Mesothelial cell of epicardium (in vitro differentiated cells): ENCODE measurements at regions not wholly inside any gene's neighbourhood (a gene's known extent, or its start where the extent isn't known, plus 50 kb on each side); places are given as distances from the start of the nearest gene placed in this dataset.

ENCODE experiments used
- DNase-seq, 2 experiments: peaks; one replicate each; pipeline ENCODE4 v3.0.0; 2021; ENCODE audit warnings: low spot score in 2 of 2; ENCODE audit not compliant: unreplicated experiment in 2 of 2
- H3K27ac Mint-ChIP-seq: 2 replicates; pipeline ENCODE4 v1.8.0; 2021; ENCODE audit warnings: mixed read lengths
- H3K27me3 Mint-ChIP-seq: 2 replicates; pipeline ENCODE4 v1.8.0; 2021; ENCODE audit warnings: low read depth, mixed read lengths
- H3K36me3 Mint-ChIP-seq: 2 replicates; pipeline ENCODE4 v1.8.0; 2021; ENCODE audit warnings: mixed read lengths
- H3K4me1 Mint-ChIP-seq: 2 replicates; pipeline ENCODE4 v1.8.0; 2021; ENCODE audit warnings: mixed read lengths
- H3K4me3 Mint-ChIP-seq: 2 replicates; pipeline ENCODE4 v1.8.0; 2021; ENCODE audit warnings: mild to moderate bottlenecking, moderate library complexity, mixed read lengths
- H3K9me3 Mint-ChIP-seq: 2 replicates; pipeline ENCODE4 v1.8.0; 2021; ENCODE audit warnings: mixed read lengths
- TF ChIP-seq, protein P1 (sequence below): fragments of 200-600 bp; sonication (generic); IDR thresholded peaks from one replicate; pipeline ENCODE4 v1.5.0; 2021; ENCODE audit warnings: antibody characterized with exemption; ENCODE audit not compliant: unreplicated experiment

DNA sequence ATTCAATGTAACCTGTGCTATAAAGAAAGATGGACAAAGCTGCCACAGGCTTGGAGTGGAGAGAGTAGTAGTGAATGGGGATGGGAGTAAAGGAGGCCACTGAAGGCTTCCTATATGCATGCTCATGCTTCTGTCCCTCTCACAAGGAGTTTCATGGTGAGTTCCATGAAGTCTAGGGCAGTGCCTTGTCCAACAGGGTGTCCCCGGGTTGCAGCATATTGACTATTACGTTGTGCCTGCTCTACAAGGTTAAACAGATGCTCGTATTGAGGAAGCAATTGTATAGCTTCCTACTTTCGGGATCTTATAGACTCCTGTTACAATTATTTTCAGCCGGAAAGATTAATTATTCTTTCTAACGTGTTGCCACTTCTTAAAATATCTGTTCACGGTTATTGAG, 129.1 kb upstream of the PIK3R1 start:
- TF ChIP-seq, protein P1, sequence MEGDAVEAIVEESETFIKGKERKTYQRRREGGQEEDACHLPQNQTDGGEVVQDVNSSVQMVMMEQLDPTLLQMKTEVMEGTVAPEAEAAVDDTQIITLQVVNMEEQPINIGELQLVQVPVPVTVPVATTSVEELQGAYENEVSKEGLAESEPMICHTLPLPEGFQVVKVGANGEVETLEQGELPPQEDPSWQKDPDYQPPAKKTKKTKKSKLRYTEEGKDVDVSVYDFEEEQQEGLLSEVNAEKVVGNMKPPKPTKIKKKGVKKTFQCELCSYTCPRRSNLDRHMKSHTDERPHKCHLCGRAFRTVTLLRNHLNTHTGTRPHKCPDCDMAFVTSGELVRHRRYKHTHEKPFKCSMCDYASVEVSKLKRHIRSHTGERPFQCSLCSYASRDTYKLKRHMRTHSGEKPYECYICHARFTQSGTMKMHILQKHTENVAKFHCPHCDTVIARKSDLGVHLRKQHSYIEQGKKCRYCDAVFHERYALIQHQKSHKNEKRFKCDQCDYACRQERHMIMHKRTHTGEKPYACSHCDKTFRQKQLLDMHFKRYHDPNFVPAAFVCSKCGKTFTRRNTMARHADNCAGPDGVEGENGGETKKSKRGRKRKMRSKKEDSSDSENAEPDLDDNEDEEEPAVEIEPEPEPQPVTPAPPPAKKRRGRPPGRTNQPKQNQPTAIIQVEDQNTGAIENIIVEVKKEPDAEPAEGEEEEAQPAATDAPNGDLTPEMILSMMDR, result no peak
- H3K36me3 Mint-ChIP-seq, result peaks cover 1% of the 10 kb centered on the region
- H3K4me1 Mint-ChIP-seq, result peaks cover 7% of the 10 kb centered on the region
- DNase-seq, result no peak
- no peak overlapping the region for H3K4me3 Mint-ChIP-seq
- H3K9me3 Mint-ChIP-seq, result peaks cover 16% of the 10 kb centered on the region
- no peak overlapping the region for H3K27ac Mint-ChIP-seq
- no peaks in the 10 kb centered on the region for H3K27me3 Mint-ChIP-seq

DNA sequence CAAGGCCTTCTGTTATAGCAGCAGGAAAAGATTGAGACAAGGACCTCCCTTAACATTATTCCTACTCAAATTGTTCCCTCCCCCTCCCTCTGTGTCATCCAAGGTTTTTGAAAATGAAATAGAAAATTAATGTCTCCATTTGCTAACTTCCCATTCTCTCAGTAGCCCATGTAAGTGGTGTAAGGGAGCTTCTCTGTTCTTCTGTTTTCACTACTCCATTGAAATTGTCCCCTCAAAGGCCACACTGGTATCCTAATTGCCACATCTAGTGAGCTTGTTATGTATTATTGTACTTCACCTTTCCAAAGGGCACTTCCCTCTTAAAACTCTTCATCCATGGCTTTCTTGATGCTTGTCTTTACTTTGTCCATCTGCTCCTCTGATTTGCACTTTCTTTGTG, 131.2 kb upstream of the PIK3R1 start:
- H3K27ac Mint-ChIP-seq, result no peak overlapping the region

DNA sequence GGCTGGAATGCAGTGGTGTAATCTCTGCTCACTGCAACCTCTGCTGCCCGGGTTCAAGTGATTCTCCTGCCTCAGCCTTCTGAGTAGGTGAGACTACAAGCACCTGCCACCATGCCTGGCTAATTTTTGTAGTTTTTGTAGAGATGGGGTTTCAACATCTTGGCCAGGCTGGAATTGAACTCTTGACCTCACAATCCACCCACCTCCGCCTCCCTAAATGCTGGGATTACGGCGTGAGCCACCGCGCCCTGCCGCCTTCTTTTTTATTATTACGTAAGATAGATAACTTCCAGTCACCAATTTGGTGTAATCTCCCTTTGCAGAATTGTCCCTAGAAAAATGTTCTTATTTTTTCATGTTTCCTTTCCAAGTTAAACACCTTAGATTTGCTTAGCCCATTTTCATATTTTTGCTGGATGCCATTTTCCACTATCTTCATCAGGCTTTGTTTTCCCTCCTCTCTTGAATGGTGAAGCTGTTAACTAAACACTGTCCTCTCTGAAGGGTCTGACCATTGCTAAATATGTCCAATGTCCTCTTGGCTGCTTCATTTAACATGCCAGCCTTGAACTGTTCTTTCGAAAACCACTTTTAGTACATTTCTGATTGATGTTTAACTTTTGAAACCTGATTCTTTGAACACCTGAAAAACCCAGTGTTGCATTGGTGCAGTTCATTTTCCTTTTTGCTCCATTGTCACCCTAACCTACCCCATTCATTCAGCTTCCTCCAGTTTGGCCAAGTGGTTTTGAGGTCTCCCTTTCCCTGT, 135.1 kb upstream of the PIK3R1 start:
- Mint-ChIP-seq H3K4me1 (peaks cover 7% of the 10 kb centered on the region), H3K27ac (no peak overlapping the region), H3K36me3 (no peaks in the 10 kb centered on the region), H3K27me3 (no peaks in the 10 kb centered on the region), H3K9me3 (peaks cover 3% of the 10 kb centered on the region), H3K4me3 (no peak overlapping the region)
- no peak for DNase-seq
- TF ChIP-seq, protein P1, result no peak

More for the DNA sequence above, 131.2 kb upstream of the PIK3R1 start:
- H3K9me3 Mint-ChIP-seq, result peaks cover 9% of the 10 kb centered on the region
- TF ChIP-seq, protein P1, result no peak
- H3K4me3 Mint-ChIP-seq, result no peak overlapping the region
- H3K36me3 Mint-ChIP-seq, result peaks cover 1% of the 10 kb centered on the region
- no peak for DNase-seq
- no peaks in the 10 kb centered on the region for H3K27me3 Mint-ChIP-seq
- H3K4me1 Mint-ChIP-seq, result peaks cover 7% of the 10 kb centered on the region

DNA sequence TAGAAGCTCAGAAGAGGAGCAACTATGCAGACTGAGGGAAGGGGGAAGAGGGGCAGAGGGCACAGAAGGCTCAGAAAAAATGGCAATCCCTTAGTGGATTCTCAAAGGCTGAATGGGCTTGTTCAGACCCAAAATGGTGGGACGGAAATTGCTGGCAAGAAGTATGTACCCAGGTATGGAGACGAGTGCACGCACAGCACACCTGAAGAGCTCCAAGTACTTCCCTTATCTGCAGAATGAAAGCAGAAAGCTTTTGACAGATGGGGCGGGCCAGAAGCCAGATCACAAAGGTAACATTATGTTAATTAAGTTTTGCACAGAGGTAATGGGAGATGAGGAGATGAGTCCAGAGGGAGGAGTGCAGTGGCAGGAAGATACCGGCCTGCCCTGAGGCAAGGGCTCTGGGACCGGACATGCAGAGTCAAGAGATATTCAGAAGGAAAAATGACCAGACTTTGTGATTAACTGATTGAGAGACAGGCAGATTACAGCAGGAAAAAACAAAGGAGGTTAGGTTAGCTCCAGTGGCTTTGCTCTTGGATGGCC, 138.1 kb upstream of the PIK3R1 start:
- TF ChIP-seq, protein P1, result no peak
- no peaks in the 10 kb centered on the region for H3K9me3 Mint-ChIP-seq
- no peak overlapping the region for H3K27ac Mint-ChIP-seq
- H3K36me3 Mint-ChIP-seq, result no peaks in the 10 kb centered on the region
- no peak overlapping the region for H3K4me3 Mint-ChIP-seq
- no peak for DNase-seq
- H3K4me1 Mint-ChIP-seq, result peaks cover 7% of the 10 kb centered on the region
- H3K27me3 Mint-ChIP-seq, result no peaks in the 10 kb centered on the region

DNA sequence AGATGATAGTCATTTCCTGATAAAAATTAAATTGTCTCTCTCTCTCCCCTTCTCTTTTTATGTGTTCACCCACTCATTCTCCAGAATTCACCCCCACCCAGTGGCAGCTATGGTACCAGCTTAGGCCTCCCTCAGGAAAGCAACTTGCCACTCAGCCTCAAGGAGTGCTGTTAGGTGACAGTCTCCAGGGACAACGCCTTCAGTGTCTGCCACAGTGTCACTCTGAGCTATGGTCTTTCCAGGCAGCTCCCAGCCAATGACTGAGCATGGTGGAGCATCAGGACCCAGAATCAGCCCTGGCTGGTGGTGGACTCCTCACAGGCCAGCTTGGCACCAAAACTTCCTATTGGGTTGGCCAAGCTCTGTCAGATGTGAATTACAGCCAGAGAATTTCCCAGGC, 140.9 kb upstream of the PIK3R1 start:
- Mint-ChIP-seq H3K4me3 (no peak overlapping the region), H3K36me3 (no peaks in the 10 kb centered on the region), H3K9me3 (no peaks in the 10 kb centered on the region), H3K27me3 (no peaks in the 10 kb centered on the region), H3K27ac (no peak overlapping the region), H3K4me1 (peaks cover 15% of the 10 kb centered on the region)
- TF ChIP-seq, protein P1, result no peak
- DNase-seq, result no peak
